Type B pancreatic cell (in vitro differentiated cells): ENCODE measurements at regions not wholly inside any gene's neighbourhood (a gene's known extent, or its start where the extent isn't known, plus 50 kb on each side); places are given as distances from the start of the nearest gene placed in this dataset.

Experiments
- DNase-seq: peaks from one replicate; pipeline ENCODE4 v3.0.0; 2021; ENCODE audit warnings: mixed read lengths; ENCODE audit not compliant: unreplicated experiment; ENCODE audit errors: extremely low spot score
- H3K27ac Mint-ChIP-seq: 2 replicates; pipeline ENCODE4 v1.8.0; 2021; ENCODE audit warnings: mild to moderate bottlenecking, mixed read lengths
- H3K27me3 Mint-ChIP-seq: 2 replicates; pipeline ENCODE4 v1.8.0; 2021; ENCODE audit warnings: mixed read lengths
- H3K36me3 Mint-ChIP-seq: 2 replicates; pipeline ENCODE4 v1.8.0; 2021; ENCODE audit warnings: mixed read lengths
- H3K4me1 Mint-ChIP-seq: one replicate; pipeline ENCODE4 v1.8.0; 2021; ENCODE audit warnings: mixed read lengths; ENCODE audit not compliant: unreplicated experiment
- H3K4me3 Mint-ChIP-seq: 2 replicates; pipeline ENCODE4 v1.8.0; 2021; ENCODE audit warnings: mild to moderate bottlenecking, mixed read lengths
- H3K9me3 Mint-ChIP-seq: 2 replicates; pipeline ENCODE4 v1.8.0; 2021; ENCODE audit warnings: mixed read lengths
- CTCF ChIP-seq: fragments of 200-600 bp; sonication (generic); conservative IDR thresholded peaks from 2 replicates; pipeline ENCODE4 v1.5.0; 2021; ENCODE audit warnings: antibody characterized with exemption, mild to moderate bottlenecking

- no peaks in the 10 kb centered on the region for H3K27me3 Mint-ChIP-seq
- TF ChIP-seq CTCF, result no peak
Measured at GRCh38 chr6:148240461-148240840, 102.2 kb upstream of the SASH1 start.

GRCh38 chr6:148240861-148241477 lies 101.7 kb upstream of the SASH1 start:
- H3K27ac Mint-ChIP-seq, result no peak overlapping the region
- no peak for DNase-seq
- no peaks in the 10 kb centered on the region for H3K36me3 Mint-ChIP-seq

More at GRCh38 chr6:148240461-148240840, 102.2 kb upstream of the SASH1 start:
- no peaks in the 10 kb centered on the region for H3K36me3 Mint-ChIP-seq
- no peaks in the 10 kb centered on the region for H3K9me3 Mint-ChIP-seq
- DNase-seq, result no peak
- H3K27ac Mint-ChIP-seq, result peak overlapping the region; percentile 96
- H3K4me1 Mint-ChIP-seq, result peaks cover 36% of the 10 kb centered on the region
- peak overlapping the region; percentile 79 for H3K4me3 Mint-ChIP-seq

GRCh38 chr6:148242180-148242579 lies 100.5 kb upstream of the SASH1 start:
- Mint-ChIP-seq H3K9me3 (peaks cover 5% of the 10 kb centered on the region), H3K4me1 (peaks cover 36% of the 10 kb centered on the region), H3K27me3 (no peaks in the 10 kb centered on the region), H3K36me3 (no peaks in the 10 kb centered on the region), H3K4me3 (no peak overlapping the region), H3K27ac (no peak overlapping the region)
- DNase-seq, result no peak
- TF ChIP-seq CTCF, result no peak

More at GRCh38 chr6:148240861-148241477, 101.7 kb upstream of the SASH1 start:
- Mint-ChIP-seq H3K4me3 (no peak overlapping the region), H3K4me1 (peaks cover 36% of the 10 kb centered on the region), H3K27me3 (no peaks in the 10 kb centered on the region), H3K9me3 (peaks cover under 1% of the 10 kb centered on the region)
- TF ChIP-seq CTCF, result no peak

- peaks cover 49% of the 10 kb centered on the region for H3K4me1 Mint-ChIP-seq
- DNase-seq, result no peak
- H3K27ac Mint-ChIP-seq, result no peak overlapping the region
- H3K27me3 Mint-ChIP-seq, result no peaks in the 10 kb centered on the region
- H3K36me3 Mint-ChIP-seq, result no peaks in the 10 kb centered on the region
- no peak overlapping the region for H3K4me3 Mint-ChIP-seq
- H3K9me3 Mint-ChIP-seq, result peaks cover 5% of the 10 kb centered on the region
- TF ChIP-seq CTCF, result no peak
Measured at GRCh38 chr6:148244217-148244935, 98.3 kb upstream of the SASH1 start.

GRCh38 chr6:148247386-148248063 lies 95.1 kb upstream of the SASH1 start:
- Mint-ChIP-seq H3K9me3 (peaks cover 5% of the 10 kb centered on the region), H3K4me3 (no peak overlapping the region), H3K4me1 (peaks cover 32% of the 10 kb centered on the region), H3K27ac (no peak overlapping the region), H3K27me3 (no peaks in the 10 kb centered on the region), H3K36me3 (no peaks in the 10 kb centered on the region)
- TF ChIP-seq CTCF, result no peak
- no peak for DNase-seq
